Pancreas (tissue), 10 donors: ENCODE measurements at regions not wholly inside any gene's neighbourhood (a gene's known extent, or its start where the extent isn't known, plus 50 kb on each side); places are given as distances from the start of the nearest gene placed in this dataset.

Source experiments
- ATAC-seq, 4 donors: fragments of 200-7000 bp; cut with Tn5 transposase; one replicate each; pipeline versions ENCODE4 v1.8.0 to v1.9.1; 2020; ENCODE audit warnings: mild to moderate bottlenecking in 4 of 4, moderate library complexity in 4 of 4
- DNase-seq, 6 donors: peaks; one replicate each; pipeline ENCODE4 v3.0.0-alpha.2; 2020
- FAIRE-seq: peaks from 2 replicates; lab custom pipeline; 2012; peaks lifted over from hg19 to GRCh38; lab: Jason Lieb, UNC
- H3K27ac ChIP-seq, 4 donors: fragments of 200-600 bp; sonication (generic); 1 replicate in 3 of 4; 2 replicates in 1 of 4; pipeline versions ENCODE4 v1.5.0 to v1.8.0; 2020
- H3K27me3 ChIP-seq, 4 donors: fragments of 200-600 bp; one replicate each; pipeline ENCODE4 v1.8.0; 2021
- H3K36me3 ChIP-seq, 3 donors: fragments of 200-600 bp; sonication (generic) in 1 of 3; one replicate each; pipeline versions ENCODE4 v1.5.0 to v1.8.0; 2020 to 2021
- H3K4me1 ChIP-seq, 3 donors: fragments of 200-600 bp; one replicate each; pipeline ENCODE4 v1.8.0; 2021
- H3K4me3 ChIP-seq, 4 donors: fragments of 200-600 bp; sonication (generic) in 2 of 4; one replicate each; pipeline versions ENCODE4 v1.5.0 to v1.8.0; 2020 to 2021
- H3K9me3 ChIP-seq, 4 donors: fragments of 200-600 bp; one replicate each; pipeline ENCODE4 v1.8.0; 2021
- WGBS, 2 donors: extraction: QIAGEN DNeasy Blood & Tissue Kit; methylation state at CpG; one replicate each; pipeline ENCODE4 v1.1.7; 2013; 5-methylcytosine and 5-hydroxymethylcytosine counted together
- intact Hi-C, 3 donors: fragments of 100-400 bp; cut with DNase I; formaldehyde crosslinking; loops; one replicate each; pipeline versions ENCODE4 v1.11.1 to v1.14.2; 2022
- TF ChIP-seq, protein P1 (sequence below), 4 donors: fragments of 200-600 bp; sonication (generic) in 3 of 4; IDR thresholded peaks; one replicate each; pipeline versions ENCODE4 v1.5.0 to v1.8.0; 2021; ENCODE audit warnings: antibody characterized with exemption in 4 of 4
- donor health status: healthy with polysubstance abuse.
- donor health status: DM: no; HTN: no; CAD: no; lungs with moderate emphysema.
- donor health status: DM: no; HTN: no; CAD: no.
- donor health status: control.
- donor health status: control.
- donor health status: Bipolar disorder and iron deficiency.
- donor health status: DM: yes; HTN: yes; CAD: no.
- donor health status: DM: no; HTN: no; CAD: no.
- donor health status: DM: no; HTN: no; CAD: no.
- donor health status: DM: yes; HTN: yes; CAD: no.

DNA sequence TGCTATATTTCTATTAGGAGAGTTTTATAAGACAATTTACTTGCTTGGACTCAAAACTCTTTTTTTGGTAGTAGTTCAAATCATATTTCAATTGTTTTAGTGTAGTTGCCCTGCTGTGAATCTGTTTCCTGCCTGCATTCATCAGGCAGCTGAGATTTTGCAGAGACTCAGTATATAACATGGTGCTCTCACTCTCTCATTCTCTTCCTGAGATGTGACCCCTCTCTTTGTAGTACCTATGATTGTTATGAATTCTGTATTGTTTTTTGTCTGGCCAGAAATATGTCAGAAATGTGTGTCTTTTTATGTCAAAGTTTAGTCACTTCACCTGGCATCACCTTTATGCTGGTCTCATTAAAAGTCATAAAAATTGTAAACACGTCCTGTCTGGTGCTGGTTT lies 374.0 kb downstream of the RAPGEF2 start:
- 71 to 77% methylated on average over 1 of the region's 1 CpG for WGBS, 2 donors
- ATAC-seq (no peak), DNase-seq (no peak), FAIRE-seq (no peak)
- Histone ChIP-seq H3K27me3 (no peaks in the 10 kb centered on the region), H3K4me3 (no peak overlapping the region), H3K36me3 (no peaks in the 10 kb centered on the region), H3K9me3 (no peaks in the 10 kb centered on the region), H3K4me1 (no peaks in the 10 kb centered on the region), H3K27ac (no peak overlapping the region)
- TF ChIP-seq, protein P1, sequence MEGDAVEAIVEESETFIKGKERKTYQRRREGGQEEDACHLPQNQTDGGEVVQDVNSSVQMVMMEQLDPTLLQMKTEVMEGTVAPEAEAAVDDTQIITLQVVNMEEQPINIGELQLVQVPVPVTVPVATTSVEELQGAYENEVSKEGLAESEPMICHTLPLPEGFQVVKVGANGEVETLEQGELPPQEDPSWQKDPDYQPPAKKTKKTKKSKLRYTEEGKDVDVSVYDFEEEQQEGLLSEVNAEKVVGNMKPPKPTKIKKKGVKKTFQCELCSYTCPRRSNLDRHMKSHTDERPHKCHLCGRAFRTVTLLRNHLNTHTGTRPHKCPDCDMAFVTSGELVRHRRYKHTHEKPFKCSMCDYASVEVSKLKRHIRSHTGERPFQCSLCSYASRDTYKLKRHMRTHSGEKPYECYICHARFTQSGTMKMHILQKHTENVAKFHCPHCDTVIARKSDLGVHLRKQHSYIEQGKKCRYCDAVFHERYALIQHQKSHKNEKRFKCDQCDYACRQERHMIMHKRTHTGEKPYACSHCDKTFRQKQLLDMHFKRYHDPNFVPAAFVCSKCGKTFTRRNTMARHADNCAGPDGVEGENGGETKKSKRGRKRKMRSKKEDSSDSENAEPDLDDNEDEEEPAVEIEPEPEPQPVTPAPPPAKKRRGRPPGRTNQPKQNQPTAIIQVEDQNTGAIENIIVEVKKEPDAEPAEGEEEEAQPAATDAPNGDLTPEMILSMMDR (IDR thresholded peaks at IDR 0.05), result no peak
- intact Hi-C loops, result no loop called here

DNA sequence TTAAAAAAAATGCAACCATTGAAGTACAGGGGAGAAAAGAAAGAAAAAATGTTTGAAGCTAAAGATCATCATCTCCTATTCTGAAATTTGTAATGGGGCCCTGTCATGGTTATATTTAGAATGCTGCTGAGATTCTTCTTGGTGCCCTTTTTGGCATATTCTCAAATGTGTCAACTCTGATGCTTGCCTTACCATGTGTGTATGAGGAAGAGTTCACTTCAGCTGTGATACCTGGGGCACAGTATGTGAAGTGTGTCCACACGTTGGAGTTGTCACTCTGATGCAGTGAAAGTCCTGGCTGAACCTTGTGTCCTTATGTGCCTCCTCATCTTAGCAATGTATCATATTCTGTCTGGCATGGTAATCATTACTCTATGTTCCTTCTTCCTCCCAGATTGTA lies 377.9 kb downstream of the RAPGEF2 start:
- H3K27me3 ChIP-seq, result no peaks in the 10 kb centered on the region
- H3K27ac ChIP-seq, result no peak overlapping the region
- WGBS, 2 donors, result 52 to 73% methylated on average over 1 of the region's 1 CpG
- ATAC-seq (no peak), FAIRE-seq (no peak), DNase-seq (no peak)
- intact Hi-C loops, result no loop called here
- no peaks in the 10 kb centered on the region for H3K9me3 ChIP-seq
- no peaks in the 10 kb centered on the region for H3K36me3 ChIP-seq
- TF ChIP-seq, protein P1 (IDR thresholded peaks at IDR 0.05), result no peak
- no peak overlapping the region for H3K4me3 ChIP-seq
- no peaks in the 10 kb centered on the region for H3K4me1 ChIP-seq

DNA sequence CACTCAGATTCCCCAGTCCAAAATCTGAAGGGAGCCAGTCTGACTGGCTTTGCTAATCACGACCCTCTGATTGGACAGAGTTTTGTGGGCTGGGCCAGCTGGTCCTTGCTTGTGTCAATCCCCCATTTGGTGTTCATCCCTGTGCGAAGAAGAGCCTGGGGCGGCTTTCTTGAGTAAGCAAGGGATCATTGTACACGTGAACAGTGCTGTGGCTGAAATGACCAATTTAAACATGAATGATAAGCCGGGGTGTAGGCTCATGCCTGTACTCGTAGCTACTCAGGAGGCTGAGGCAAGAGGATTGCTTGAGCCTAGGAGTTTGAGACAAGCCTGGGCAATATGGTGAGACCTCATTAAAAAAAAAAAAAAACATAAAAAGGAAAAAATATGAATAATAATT lies 379.1 kb downstream of the RAPGEF2 start:
- Histone ChIP-seq H3K27me3 (no peaks in the 10 kb centered on the region), H3K27ac (no peak overlapping the region), H3K4me3 (no peak overlapping the region), H3K4me1 (no peaks in the 10 kb centered on the region), H3K36me3 (no peaks in the 10 kb centered on the region), H3K9me3 (no peaks in the 10 kb centered on the region)
- no peak for ATAC-seq
- intact Hi-C loops, result no loop called here
- no peak for DNase-seq
- FAIRE-seq, result no peak
- TF ChIP-seq, protein P1 (IDR thresholded peaks at IDR 0.05), result no peak
- 83 to 92% methylated on average over 6 of the region's 6 CpGs for WGBS, 2 donors

DNA sequence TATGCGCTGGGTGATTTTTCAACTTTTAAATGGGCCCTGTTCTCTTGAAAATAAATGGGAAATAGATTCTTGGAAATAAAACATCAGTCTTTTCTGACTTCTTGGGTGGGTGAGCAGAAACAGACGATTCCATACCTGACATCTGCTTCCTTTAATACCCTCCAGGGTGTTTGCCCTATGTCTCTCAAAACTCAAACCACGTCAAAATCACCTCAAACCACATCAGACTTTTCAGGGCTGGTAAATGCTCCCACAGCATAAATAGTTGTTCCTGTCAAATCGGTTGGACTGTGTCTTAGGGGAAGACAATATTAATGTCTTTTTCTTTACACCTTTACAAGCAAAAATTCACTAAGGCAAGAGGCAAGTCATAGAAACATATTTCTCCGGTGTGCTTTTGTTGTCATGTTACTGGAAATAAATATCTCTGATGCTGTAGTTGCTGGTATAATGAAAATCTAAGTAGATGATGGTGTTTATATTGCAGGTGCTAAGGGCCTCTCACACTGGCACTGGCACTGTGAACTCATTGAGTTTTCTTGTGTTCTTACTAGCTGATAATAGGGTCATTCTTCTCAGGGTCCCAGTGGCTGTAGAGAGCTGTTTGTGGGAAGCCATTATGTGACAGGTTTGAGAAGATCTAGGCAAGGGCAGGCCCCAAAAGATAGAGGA lies 380.4 kb downstream of the RAPGEF2 start:
- Histone ChIP-seq H3K4me1 (no peaks in the 10 kb centered on the region), H3K27ac (no peak overlapping the region), H3K36me3 (no peaks in the 10 kb centered on the region), H3K4me3 (no peak overlapping the region), H3K9me3 (no peaks in the 10 kb centered on the region), H3K27me3 (no peaks in the 10 kb centered on the region)
- FAIRE-seq (no peak), ATAC-seq (no peak), DNase-seq (no peak)
- WGBS, 2 donors, result 71 to 75% methylated on average over 5 of the region's 5 CpGs
- intact Hi-C loops, result no loop called here
- TF ChIP-seq, protein P1 (IDR thresholded peaks at IDR 0.05), result no peak
